ENCODE measurements at regions not wholly inside any gene's neighbourhood (a gene's known extent, or its start where the extent isn't known, plus 50 kb on each side); places are given as distances from the start of the nearest gene placed in this dataset.
"Not testable (repeated sequence)": the region's sequence is repeated elsewhere in the genome, so short reads cannot be mapped to it uniquely, and the experiment has no call there.

- not testable (repeated sequence) for TF ChIP-seq ZFP3 (CRISPR knock-in tag; IDR thresholded peaks at IDR 0.05); TSHZ2 (CRISPR knock-in tag; IDR thresholded peaks at IDR 0.05); ZNF565 (CRISPR knock-in tag; conservative IDR thresholded peaks at IDR 0.05; ENCODE audit: low read depth); TOX (CRISPR knock-in tag; IDR thresholded peaks at IDR 0.05; ENCODE audit: borderline replicate concordance); CSDC2 (CRISPR knock-in tag; IDR thresholded peaks at IDR 0.05); POU6F1 (CRISPR knock-in tag; IDR thresholded peaks at IDR 0.05; ENCODE audit: borderline replicate concordance, low read depth)
These were observed 80.9 kb upstream of the KIF2A start for GRCh38 chr5:62224987-62225601.
